B cell (primary cell): ENCODE measurements at regions not wholly inside any gene's neighbourhood (a gene's known extent, or its start where the extent isn't known, plus 50 kb on each side); places are given as distances from the start of the nearest gene placed in this dataset.

ENCODE experiments used
- ATAC-seq: fragments of 200-7000 bp; cut with Tn5 transposase; one replicate; pipeline ENCODE4 v1.10.0; 2021; ENCODE audit warnings: low read depth, mild to moderate bottlenecking, moderate number of reproducible peaks, moderate library complexity
- CTCF ChIA-PET: fragments of 350-600 bp; sonication (Branson Sonifier 250); formaldehyde crosslinking; loops from one replicate; lab custom pipeline; 2021; ENCODE audit warnings: antibody characterized with exemption, inconsistent platforms; lab: Charles Lee
- POLR2A ChIA-PET: fragments of 350-600 bp; sonication (Branson Sonifier 250); formaldehyde crosslinking; loops from one replicate; lab custom pipeline; 2021; ENCODE audit warnings: antibody characterized with exemption; lab: Charles Lee
- DNase-seq: peaks from one replicate; pipeline ENCODE4 v3.0.0; 2013
- H2AFZ ChIP-seq: 2 replicates; pipeline ENCODE4 v1.6.1; 2012; ENCODE audit warnings: mild to moderate bottlenecking, low read depth, low read length; ENCODE audit not compliant: insufficient read depth, poor library complexity, severe bottlenecking
- H3K27ac ChIP-seq, 2 donors: 1 replicate in 1 of 2; 2 replicates in 1 of 2; pipeline ENCODE4 v1.5.1; 2012 to 2013; ENCODE audit warnings: low read length in 2 of 2, mild to moderate bottlenecking in 2 of 2, moderate library complexity in 1 of 2
- H3K27me3 ChIP-seq, 4 experiments: fragments of 200-600 bp in 1 of 4; sonication (generic) in 1 of 4; replicated peaks in 1 of 4; 1 replicate in 2 of 4; 2 replicates in 2 of 4; pipeline versions ENCODE4 v1.6.1 to v1.7.0; 2013 to 2016; ENCODE audit warnings: low read length in 3 of 4, mild to moderate bottlenecking in 2 of 4, mixed read lengths in 1 of 4, moderate library complexity in 1 of 4; ENCODE audit not compliant: insufficient read depth in 4 of 4, control insufficient read depth in 3 of 4; ENCODE audit errors: control extremely low read depth in 1 of 4
- H3K36me3 ChIP-seq, 2 experiments: replicated peaks in 1 of 2; 1 replicate in 1 of 2; 2 replicates in 1 of 2; pipeline versions ENCODE4 v1.6.1 to v1.7.1; 2013; ENCODE audit warnings: low read length in 1 of 2; ENCODE audit not compliant: insufficient read depth in 2 of 2, control insufficient read depth in 1 of 2; ENCODE audit errors: control extremely low read depth in 1 of 2, extremely low read depth in 1 of 2
- H3K4me1 ChIP-seq, 2 donors: fragments of 200-600 bp in 1 of 2; sonication (generic) in 1 of 2; 1 replicate in 1 of 2; 2 replicates in 1 of 2; pipeline versions ENCODE4 v1.5.1 to v1.6.1; 2013 to 2017; ENCODE audit warnings: low read length in 2 of 2; ENCODE audit not compliant: control insufficient read depth in 2 of 2, insufficient read depth in 2 of 2
- H3K4me2 ChIP-seq: replicated peaks from 2 replicates; pipeline ENCODE3; 2012; ENCODE audit warnings: mild to moderate bottlenecking, low read depth, low read length; ENCODE audit not compliant: poor library complexity, severe bottlenecking
- H3K4me3 ChIP-seq, 5 experiments: fragments of 200-600 bp in 1 of 5; sonication (generic) in 1 of 5; 1 replicate in 3 of 5; 2 replicates in 2 of 5; pipeline versions ENCODE4 v1.5.1 to v1.7.0; 2011 to 2016; ENCODE audit warnings: low read length in 4 of 5, mild to moderate bottlenecking in 4 of 5, low read depth in 2 of 5, control low read depth in 1 of 5, moderate library complexity in 1 of 5; ENCODE audit not compliant: insufficient read depth in 1 of 5; ENCODE audit errors: control extremely low read depth in 1 of 5, extremely low read depth in 1 of 5
- H3K79me2 ChIP-seq: fragments of 200-600 bp; sonication (generic); one replicate; pipeline ENCODE4 v1.6.0; 2016; ENCODE audit warnings: low read length; ENCODE audit not compliant: control insufficient read depth, insufficient read depth
- H3K9ac ChIP-seq: fragments of 200-600 bp; sonication (generic); 2 replicates; pipeline ENCODE4 v1.6.1; 2017; ENCODE audit warnings: mild to moderate bottlenecking, low read length, moderate library complexity
- H3K9me3 ChIP-seq, 3 donors: one replicate each; pipeline versions ENCODE4 v1.6.1 to v1.7.1; 2013; ENCODE audit warnings: low read length in 2 of 3; ENCODE audit not compliant: control insufficient read depth in 2 of 3, insufficient read depth in 1 of 3; ENCODE audit errors: control extremely low read depth in 1 of 3
- H4K20me1 ChIP-seq: 2 replicates; pipeline ENCODE4 v1.6.0; 2012; ENCODE audit warnings: mild to moderate bottlenecking, low read length; ENCODE audit not compliant: insufficient read depth, control insufficient read depth, poor library complexity, severe bottlenecking
- H3K27ac Mint-ChIP-seq: one replicate; pipeline ENCODE4 v1.8.0; 2021; ENCODE audit warnings: mixed read lengths
- H3K27me3 Mint-ChIP-seq: one replicate; pipeline ENCODE4 v1.8.0; 2021; ENCODE audit warnings: mixed read lengths
- H3K4me1 Mint-ChIP-seq: one replicate; pipeline ENCODE4 v1.8.0; 2021; ENCODE audit warnings: mixed read lengths
- H3K4me3 Mint-ChIP-seq: one replicate; pipeline ENCODE4 v1.8.0; 2021; ENCODE audit warnings: mixed read lengths
- H3K9me3 Mint-ChIP-seq: one replicate; pipeline ENCODE4 v1.8.0; 2022; ENCODE audit warnings: mixed read lengths; ENCODE audit not compliant: insufficient read depth
- EZH2 ChIP-seq: IDR thresholded peaks from 2 replicates; pipeline ENCODE4 v1.6.1; 2012; ENCODE audit warnings: borderline replicate concordance, low read depth, mild to moderate bottlenecking, moderate library complexity, low read length; ENCODE audit not compliant: insufficient read depth, poor library complexity, severe bottlenecking
- WGBS: methylation state at CpG from one replicate; pipeline ENCODE4 v1.1.5; 2013; ENCODE audit warnings: missing lambda C conversion rate; ENCODE audit not compliant: insufficient coverage; 5-methylcytosine and 5-hydroxymethylcytosine counted together
- intact Hi-C: fragments of 100-400 bp; cut with micrococcal nuclease; formaldehyde crosslinking; loops from one replicate; pipeline ENCODE4 v1.10.0; 2022
- TF ChIP-seq, protein P1 (sequence below): fragments of 200-600 bp; IDR thresholded peaks from one replicate; pipeline ENCODE4 v1.8.0; 2022; ENCODE audit warnings: antibody characterized with exemption, mild to moderate bottlenecking

DNA sequence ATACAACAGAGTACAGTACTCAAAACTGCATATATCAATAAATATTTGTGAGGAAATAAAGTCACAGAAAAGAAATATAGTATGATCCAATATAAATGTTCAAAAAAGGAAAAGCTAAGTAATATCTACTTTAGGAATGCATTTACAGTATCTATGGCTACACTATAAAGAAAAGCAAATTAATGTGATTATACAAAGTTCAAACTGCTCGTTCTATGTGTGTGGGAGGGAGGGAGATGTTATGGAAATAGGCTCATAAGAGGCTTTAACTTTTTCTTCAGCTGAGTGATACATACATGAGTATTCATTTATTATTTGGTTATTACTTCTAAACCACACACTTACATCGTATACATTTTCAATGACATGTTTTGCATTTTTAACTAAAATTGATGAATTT is 377.7 kb upstream of the AGTR1 start:
- Histone ChIP-seq H3K27ac (no peak overlapping the region), H3K9ac (no peak overlapping the region), H3K4me1 (no peaks in the 10 kb centered on the region), H4K20me1 (no peaks in the 10 kb centered on the region), H3K79me2 (no peaks in the 10 kb centered on the region), H3K27me3 (no peaks in the 10 kb centered on the region), H3K4me3 (no peak overlapping the region), H3K9me3 (no peaks in the 10 kb centered on the region), H3K36me3 (no peaks in the 10 kb centered on the region), H3K4me2 (no peak overlapping the region), H2AFZ (no peak overlapping the region)
- H3K27me3 Mint-ChIP-seq: no peaks in the 10 kb centered on the region
- no peak overlapping the region for H3K4me3 Mint-ChIP-seq
- no CpG with 5 or more reads among the region's 2 CpGs for WGBS
- CTCF ChIA-PET: no interaction called here
- DNase-seq (no peak), ATAC-seq (no peak)
- peaks cover 5% of the 10 kb centered on the region for H3K4me1 Mint-ChIP-seq
- POLR2A ChIA-PET: no interaction called here
- H3K27ac Mint-ChIP-seq: no peak overlapping the region
- TF ChIP-seq, protein P1, sequence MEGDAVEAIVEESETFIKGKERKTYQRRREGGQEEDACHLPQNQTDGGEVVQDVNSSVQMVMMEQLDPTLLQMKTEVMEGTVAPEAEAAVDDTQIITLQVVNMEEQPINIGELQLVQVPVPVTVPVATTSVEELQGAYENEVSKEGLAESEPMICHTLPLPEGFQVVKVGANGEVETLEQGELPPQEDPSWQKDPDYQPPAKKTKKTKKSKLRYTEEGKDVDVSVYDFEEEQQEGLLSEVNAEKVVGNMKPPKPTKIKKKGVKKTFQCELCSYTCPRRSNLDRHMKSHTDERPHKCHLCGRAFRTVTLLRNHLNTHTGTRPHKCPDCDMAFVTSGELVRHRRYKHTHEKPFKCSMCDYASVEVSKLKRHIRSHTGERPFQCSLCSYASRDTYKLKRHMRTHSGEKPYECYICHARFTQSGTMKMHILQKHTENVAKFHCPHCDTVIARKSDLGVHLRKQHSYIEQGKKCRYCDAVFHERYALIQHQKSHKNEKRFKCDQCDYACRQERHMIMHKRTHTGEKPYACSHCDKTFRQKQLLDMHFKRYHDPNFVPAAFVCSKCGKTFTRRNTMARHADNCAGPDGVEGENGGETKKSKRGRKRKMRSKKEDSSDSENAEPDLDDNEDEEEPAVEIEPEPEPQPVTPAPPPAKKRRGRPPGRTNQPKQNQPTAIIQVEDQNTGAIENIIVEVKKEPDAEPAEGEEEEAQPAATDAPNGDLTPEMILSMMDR: no peak
- TF ChIP-seq EZH2: no peak
- intact Hi-C loops: no loop called here
- no peaks in the 10 kb centered on the region for H3K9me3 Mint-ChIP-seq

DNA sequence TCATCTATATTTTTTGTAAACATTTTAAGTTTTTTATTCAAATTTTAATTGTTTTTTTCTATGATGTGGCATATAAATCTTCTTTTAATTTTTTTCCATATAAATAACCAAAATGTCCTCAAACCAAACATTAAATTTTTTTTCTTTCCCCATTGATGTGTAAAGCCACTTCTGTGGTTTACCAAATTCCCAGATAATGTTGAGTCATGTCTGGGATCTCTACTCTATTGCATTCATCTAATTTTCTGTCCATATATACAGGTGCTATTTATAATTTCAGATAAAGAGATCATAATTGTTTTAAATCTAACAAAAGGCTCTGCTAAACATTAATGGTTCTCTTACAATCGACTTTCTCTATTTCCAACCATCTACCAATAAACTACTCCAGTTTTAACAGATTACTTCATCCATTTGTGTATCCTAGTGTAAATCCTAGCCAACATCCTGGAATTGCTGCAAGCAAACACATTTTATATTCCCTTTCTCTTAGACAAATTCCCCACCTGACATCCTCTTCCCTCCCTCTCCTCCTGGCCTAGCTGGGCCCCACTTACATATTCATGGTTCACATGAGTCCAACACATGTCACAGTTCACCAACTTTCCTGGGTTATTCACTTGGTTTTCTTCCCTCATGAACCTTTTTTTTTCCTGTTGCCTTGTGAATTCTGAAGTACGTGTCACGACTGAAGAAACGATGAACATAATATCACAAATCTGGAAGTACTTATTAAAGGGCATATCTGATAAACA is 368.0 kb upstream of the AGTR1 start:
- ChIA-PET CTCF (no interaction called here), POLR2A (no interaction called here)
- Histone ChIP-seq H3K4me2 (no peak overlapping the region), H3K36me3 (no peaks in the 10 kb centered on the region), H3K4me1 (no peaks in the 10 kb centered on the region), H3K9ac (no peak overlapping the region), H3K4me3 (no peak overlapping the region), H2AFZ (no peak overlapping the region), H4K20me1 (no peaks in the 10 kb centered on the region), H3K27me3 (no peaks in the 10 kb centered on the region), H3K27ac (no peak overlapping the region), H3K9me3 (no peaks in the 10 kb centered on the region), H3K79me2 (no peaks in the 10 kb centered on the region)
- DNase-seq (no peak), ATAC-seq (no peak)
- no peak overlapping the region for H3K4me3 Mint-ChIP-seq
- H3K4me1 Mint-ChIP-seq: no peaks in the 10 kb centered on the region
- WGBS: 100% methylated on average over 1 of the region's 4 CpGs
- no peak for TF ChIP-seq EZH2
- TF ChIP-seq, protein P1: no peak
- H3K27ac Mint-ChIP-seq: no peak overlapping the region
- no peaks in the 10 kb centered on the region for H3K27me3 Mint-ChIP-seq
- H3K9me3 Mint-ChIP-seq: peaks cover 3% of the 10 kb centered on the region
- intact Hi-C loops: no loop called here
